ENCODE measurements at regions not wholly inside any gene's neighbourhood (a gene's known extent, or its start where the extent isn't known, plus 50 kb on each side); places are given as distances from the start of the nearest gene placed in this dataset.

DNA sequence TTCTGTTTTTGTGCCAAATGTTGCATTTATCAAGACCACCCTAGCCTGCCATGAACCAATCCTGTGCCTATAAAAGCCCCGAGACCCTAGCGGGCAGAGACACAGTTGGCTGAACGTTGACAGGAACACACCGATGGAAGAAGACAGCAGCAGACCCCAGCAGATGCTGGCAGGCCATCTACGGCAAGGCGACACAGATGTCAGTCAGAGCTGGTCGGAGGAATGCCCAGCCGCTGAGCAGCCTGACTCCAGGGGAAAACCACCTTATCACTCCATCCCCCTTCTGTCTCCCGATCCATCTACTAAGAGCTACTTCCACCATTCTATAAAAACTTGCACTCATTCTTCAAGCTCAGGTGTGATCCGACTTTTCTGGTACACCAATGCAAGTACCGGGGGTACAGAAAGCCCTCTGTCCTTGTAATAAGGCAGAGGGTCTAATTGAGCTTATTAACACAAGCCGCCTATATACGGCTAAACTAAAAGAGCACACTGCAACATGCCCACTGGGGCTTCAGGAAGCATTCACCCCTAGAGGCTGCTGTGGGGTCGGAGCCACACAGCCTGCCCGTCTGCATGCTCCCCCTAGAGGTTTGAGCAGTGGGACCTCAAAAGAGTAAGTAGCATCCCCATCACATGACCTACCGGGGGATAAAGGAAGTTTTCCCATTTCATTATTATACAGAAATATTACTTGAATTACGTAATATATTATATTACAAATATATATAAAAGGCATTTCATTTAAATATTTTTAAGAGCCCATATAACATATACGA is 1156.3 kb upstream of the B3GALT2 start:
- no TSS peak for BruUV-seq (replicated peaks)
- no peaks in the 10 kb centered on the region for H3K27me3 ChIP-seq (ENCODE audit: insufficient read depth, low read depth)
- no peaks in the 10 kb centered on the region for H3F3A ChIP-seq (ENCODE audit: insufficient read depth, low read depth)
- H3K36me3 ChIP-seq (ENCODE audit: low read depth) = no peaks in the 10 kb centered on the region
- H3K9me2 ChIP-seq (ENCODE audit: insufficient read depth) = no peaks in the 10 kb centered on the region
- H3K9me3 ChIP-seq (ENCODE audit: insufficient read depth, low read depth) = no peaks in the 10 kb centered on the region
- H4K20me1 ChIP-seq (ENCODE audit: insufficient read depth) = no peaks in the 10 kb centered on the region
- no peak overlapping the region for H3K4me3 ChIP-seq
- ChIA-PET CTCF (no interaction called here), POLR2A (ENCODE audit: unreplicated experiment) (no interaction called here)
- no peaks in the 10 kb centered on the region for H3K4me1 ChIP-seq (replicated peaks; ENCODE audit: insufficient read depth)
- DNase-seq = no peak
- TF ChIP-seq EZH2 (IDR thresholded peaks at IDR 0.05; ENCODE audit: low read depth) (no peak), CTCF (conservative IDR thresholded peaks at IDR 0.05) (no peak)
- intact Hi-C loops (cut with micrococcal nuclease; ENCODE audit: unreplicated experiment) = no loop called here
- no peak overlapping the region for H3K27ac ChIP-seq
- no peak overlapping the region for H2AFZ ChIP-seq
- no peak overlapping the region for H3K4me2 ChIP-seq
- H3K79me2 ChIP-seq (ENCODE audit: low read depth) = no peaks in the 10 kb centered on the region

DNA sequence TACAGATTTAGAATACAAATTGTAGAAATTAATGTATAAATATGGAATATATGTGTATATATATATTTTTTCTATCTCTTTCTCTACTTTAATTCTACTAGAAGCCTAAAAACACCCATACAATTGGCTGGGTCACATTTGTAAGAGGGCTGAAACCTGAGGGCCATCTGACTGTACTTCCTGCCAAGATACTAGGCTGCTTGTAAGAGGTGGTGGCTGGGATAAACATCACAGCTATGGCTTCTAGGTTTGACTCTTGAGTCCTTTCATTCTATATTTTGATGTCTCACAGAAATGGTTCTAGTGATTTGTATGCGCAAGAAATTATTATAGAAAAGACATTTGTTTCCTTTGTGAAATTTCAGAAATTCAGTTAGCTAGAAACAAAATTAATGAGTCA is 1155.2 kb upstream of the B3GALT2 start:
- CTCF ChIA-PET = no interaction called here
- Histone ChIP-seq H3F3A (ENCODE audit: insufficient read depth, low read depth) (no peaks in the 10 kb centered on the region), H3K4me3 (no peak overlapping the region), H3K9me2 (ENCODE audit: insufficient read depth) (no peaks in the 10 kb centered on the region), H3K79me2 (ENCODE audit: low read depth) (no peaks in the 10 kb centered on the region), H2AFZ (no peak overlapping the region), H3K27me3 (ENCODE audit: insufficient read depth, low read depth) (no peaks in the 10 kb centered on the region), H3K4me1 (replicated peaks; ENCODE audit: insufficient read depth) (no peaks in the 10 kb centered on the region), H3K4me2 (no peak overlapping the region), H3K9me3 (ENCODE audit: insufficient read depth, low read depth) (no peaks in the 10 kb centered on the region), H4K20me1 (ENCODE audit: insufficient read depth) (no peaks in the 10 kb centered on the region), H3K36me3 (ENCODE audit: low read depth) (no peaks in the 10 kb centered on the region), H3K27ac (no peak overlapping the region)
- POLR2A ChIA-PET (ENCODE audit: unreplicated experiment) = no interaction called here
- TF ChIP-seq CTCF (conservative IDR thresholded peaks at IDR 0.05) (no peak), EZH2 (IDR thresholded peaks at IDR 0.05; ENCODE audit: low read depth) (no peak)
- intact Hi-C loops (cut with micrococcal nuclease; ENCODE audit: unreplicated experiment) = no loop called here
- no peak for DNase-seq
- no TSS peak for BruUV-seq (replicated peaks)

DNA sequence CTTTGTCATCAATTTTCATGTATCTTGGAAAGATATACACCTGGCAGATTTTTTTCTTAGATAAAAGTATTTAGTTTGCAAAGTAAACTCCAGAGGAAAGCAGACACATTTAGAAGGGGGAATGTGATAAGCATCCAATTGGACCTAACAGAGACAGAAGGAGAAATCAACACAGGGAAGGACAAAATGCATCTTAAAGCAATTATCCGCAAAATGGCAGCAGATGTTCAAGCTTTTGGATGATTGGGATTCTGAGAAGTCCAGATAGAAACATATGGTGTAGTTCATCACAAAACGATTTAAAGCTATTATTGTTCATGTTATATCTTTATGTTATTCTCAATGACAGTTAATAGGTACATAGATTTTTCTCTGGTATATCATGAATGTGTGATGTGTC is 1153.1 kb upstream of the B3GALT2 start:
- Histone ChIP-seq H3K9me3 (ENCODE audit: insufficient read depth, low read depth) (no peaks in the 10 kb centered on the region), H3K9me2 (ENCODE audit: insufficient read depth) (no peaks in the 10 kb centered on the region), H3K36me3 (ENCODE audit: low read depth) (no peaks in the 10 kb centered on the region), H3F3A (ENCODE audit: insufficient read depth, low read depth) (no peaks in the 10 kb centered on the region), H2AFZ (no peak overlapping the region), H3K27ac (no peak overlapping the region), H3K4me2 (no peak overlapping the region), H3K4me1 (replicated peaks; ENCODE audit: insufficient read depth) (no peaks in the 10 kb centered on the region), H3K79me2 (ENCODE audit: low read depth) (no peaks in the 10 kb centered on the region), H4K20me1 (ENCODE audit: insufficient read depth) (no peaks in the 10 kb centered on the region), H3K4me3 (no peak overlapping the region), H3K27me3 (ENCODE audit: insufficient read depth, low read depth) (no peaks in the 10 kb centered on the region)
- TF ChIP-seq CTCF (conservative IDR thresholded peaks at IDR 0.05) (no peak), EZH2 (IDR thresholded peaks at IDR 0.05; ENCODE audit: low read depth) (no peak)
- ChIA-PET POLR2A (ENCODE audit: unreplicated experiment) (no interaction called here), CTCF (no interaction called here)
- no TSS peak for BruUV-seq (replicated peaks)
- intact Hi-C loops (cut with micrococcal nuclease; ENCODE audit: unreplicated experiment) = no loop called here
- no peak for DNase-seq

Data from PC-9 (cell line).